Testis (tissue), 2 donors: ENCODE measurements at regions not wholly inside any gene's neighbourhood (a gene's known extent, or its start where the extent isn't known, plus 50 kb on each side); places are given as distances from the start of the nearest gene placed in this dataset.

ENCODE experiments used
- POLR2A ChIP-seq: fragments of 450-650 bp; IDR thresholded peaks from one replicate; pipeline ENCODE4 v1.6.1; 2017; ENCODE audit warnings: antibody characterized with exemption, mild to moderate bottlenecking, moderate library complexity
- TF ChIP-seq, protein P1 (sequence below), 3 experiments: fragments of 450-650 bp in 2 of 3; fragments of 200-600 bp in 1 of 3; sonication (generic) in 1 of 3; IDR thresholded peaks; one replicate each; pipeline ENCODE4 v1.5.1; 2016 to 2019; ENCODE audit warnings: antibody characterized with exemption in 3 of 3, mild to moderate bottlenecking in 2 of 3, moderate library complexity in 1 of 3

- TF ChIP-seq, protein P1, sequence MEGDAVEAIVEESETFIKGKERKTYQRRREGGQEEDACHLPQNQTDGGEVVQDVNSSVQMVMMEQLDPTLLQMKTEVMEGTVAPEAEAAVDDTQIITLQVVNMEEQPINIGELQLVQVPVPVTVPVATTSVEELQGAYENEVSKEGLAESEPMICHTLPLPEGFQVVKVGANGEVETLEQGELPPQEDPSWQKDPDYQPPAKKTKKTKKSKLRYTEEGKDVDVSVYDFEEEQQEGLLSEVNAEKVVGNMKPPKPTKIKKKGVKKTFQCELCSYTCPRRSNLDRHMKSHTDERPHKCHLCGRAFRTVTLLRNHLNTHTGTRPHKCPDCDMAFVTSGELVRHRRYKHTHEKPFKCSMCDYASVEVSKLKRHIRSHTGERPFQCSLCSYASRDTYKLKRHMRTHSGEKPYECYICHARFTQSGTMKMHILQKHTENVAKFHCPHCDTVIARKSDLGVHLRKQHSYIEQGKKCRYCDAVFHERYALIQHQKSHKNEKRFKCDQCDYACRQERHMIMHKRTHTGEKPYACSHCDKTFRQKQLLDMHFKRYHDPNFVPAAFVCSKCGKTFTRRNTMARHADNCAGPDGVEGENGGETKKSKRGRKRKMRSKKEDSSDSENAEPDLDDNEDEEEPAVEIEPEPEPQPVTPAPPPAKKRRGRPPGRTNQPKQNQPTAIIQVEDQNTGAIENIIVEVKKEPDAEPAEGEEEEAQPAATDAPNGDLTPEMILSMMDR (IDR thresholded peaks at IDR 0.05), result no peak
- TF ChIP-seq POLR2A, result no peak
Observed at GRCh38 chr17:14746822-14747602, 446.1 kb downstream of the HS3ST3B1 start.
